ENCODE measurements at regions not wholly inside any gene's neighbourhood (a gene's known extent, or its start where the extent isn't known, plus 50 kb on each side); places are given as distances from the start of the nearest gene placed in this dataset.

GRCh38 chr10:3478153-3478552 lies 305.6 kb upstream of the PITRM1 start:
- no peak for DNase-seq

- no peak for DNase-seq
Measured at GRCh38 chr10:3477683-3478082, 305.1 kb upstream of the PITRM1 start.

DNA sequence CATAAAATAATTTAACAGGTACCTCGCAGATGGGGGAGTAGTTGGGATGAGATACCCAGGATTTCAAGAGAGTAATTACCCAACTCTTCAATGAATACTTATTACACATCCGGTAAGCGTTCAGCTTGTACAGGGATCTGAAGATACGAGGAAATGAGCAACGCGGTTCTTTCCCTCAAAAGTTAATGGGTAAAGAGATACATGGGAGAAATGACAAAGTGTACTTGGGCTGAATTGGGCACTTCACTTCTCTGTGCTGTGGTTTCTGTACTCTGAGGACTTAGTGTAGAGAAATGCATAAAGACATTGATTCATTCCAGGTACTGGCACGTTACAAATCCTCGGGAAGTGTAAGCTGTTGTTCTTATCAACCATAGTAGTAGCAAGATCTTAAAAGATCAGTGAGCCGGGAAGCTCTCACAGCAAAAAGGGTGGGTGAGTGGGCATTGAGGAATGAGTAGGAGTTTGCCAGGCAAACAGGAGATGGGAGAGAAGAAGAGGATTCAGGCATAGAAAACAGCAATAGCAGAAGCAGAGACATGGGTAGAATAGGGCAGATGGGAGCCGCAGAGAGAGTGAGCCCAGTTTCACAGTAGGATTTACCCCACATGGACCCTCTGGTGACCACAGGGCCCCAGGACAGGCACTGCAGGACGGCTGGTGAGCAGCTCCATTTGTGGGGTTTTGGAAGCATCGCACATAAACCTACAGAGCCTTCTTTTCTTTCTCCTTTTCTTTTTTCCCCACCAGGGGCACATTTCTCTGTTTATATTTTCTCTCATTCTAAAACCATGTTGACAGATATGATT lies 304.3 kb upstream of the PITRM1 start:
- no peak for DNase-seq

DNA sequence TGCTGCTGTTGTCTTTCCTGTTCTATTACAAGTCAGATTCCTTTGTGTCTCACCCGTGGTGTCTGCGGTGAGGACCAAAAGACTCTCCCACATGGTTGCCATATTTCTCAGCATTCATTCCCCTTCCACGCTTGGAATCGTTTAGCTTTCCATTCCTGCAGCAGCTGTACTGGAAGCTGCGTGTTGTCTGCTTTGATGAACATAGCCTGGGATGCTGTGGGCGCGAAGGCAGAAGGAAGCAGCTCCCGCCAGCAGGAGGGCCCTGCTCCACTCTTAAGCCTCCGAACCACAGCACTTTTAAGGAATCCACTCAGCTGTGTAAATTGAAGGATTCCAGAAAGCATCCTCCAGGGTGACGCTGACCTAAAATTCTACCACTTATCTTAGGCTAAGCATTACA lies 303.6 kb upstream of the PITRM1 start:
- no peak for DNase-seq

DNA sequence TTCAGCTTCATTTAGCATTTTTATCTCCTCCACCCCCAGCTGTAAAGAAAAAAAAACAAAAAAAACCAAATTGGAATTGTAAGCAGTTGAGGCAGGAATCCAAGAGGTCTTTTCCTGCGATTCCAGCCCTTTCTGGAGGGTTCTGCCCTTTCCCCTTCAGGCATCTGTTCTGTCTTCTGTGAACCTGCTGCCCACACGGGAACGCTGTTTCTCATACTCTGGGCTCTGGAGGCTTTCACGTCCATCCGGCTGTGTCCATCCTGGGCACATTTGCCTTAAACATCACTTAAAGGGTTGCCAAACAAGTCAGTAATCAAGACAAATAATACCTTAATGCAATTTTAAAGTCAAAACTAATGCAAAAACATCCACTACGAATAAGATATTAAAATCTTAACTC lies 302.8 kb upstream of the PITRM1 start:
- no peak for DNase-seq

DNA sequence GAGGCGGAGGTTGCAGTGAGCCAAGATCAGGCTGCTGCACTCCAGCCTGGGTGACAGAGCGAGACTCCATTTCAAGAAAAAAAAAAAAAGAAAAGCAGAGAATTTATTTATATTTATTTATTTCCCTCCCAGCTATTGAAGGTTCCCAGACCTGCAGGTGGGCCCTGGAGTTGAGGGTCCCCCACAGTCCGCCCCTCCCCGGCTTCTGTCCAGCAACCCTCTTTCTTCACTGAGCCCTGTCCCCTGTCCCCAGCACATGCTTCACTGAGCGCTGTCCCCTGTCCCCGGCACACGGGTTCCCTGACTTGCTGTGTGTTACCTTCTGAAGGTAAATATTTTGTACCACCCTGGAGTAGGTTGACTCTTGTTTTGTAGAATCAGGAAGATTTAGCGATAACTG lies 301.7 kb upstream of the PITRM1 start:
- no peak for DNase-seq

DNA sequence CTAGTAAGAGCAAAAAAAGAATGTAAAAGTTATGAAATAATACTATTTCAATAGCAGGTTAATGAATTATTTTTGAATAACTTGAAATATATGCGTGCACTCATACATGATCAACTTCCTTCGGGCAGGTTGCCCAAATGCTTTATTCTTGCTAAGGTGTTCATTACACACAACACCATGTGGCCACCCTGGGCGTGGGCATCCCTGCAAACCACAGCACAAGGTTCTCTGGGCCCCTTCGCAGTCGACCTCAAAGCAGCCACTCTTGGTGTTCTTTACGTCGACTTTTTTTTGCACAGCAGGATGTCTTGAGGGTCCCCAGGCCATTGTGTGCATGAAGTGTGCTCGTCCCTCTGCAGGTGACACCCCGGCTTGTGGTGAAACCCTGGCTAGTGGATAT lies 300.7 kb upstream of the PITRM1 start:
- DNase-seq, result no peak

DNA sequence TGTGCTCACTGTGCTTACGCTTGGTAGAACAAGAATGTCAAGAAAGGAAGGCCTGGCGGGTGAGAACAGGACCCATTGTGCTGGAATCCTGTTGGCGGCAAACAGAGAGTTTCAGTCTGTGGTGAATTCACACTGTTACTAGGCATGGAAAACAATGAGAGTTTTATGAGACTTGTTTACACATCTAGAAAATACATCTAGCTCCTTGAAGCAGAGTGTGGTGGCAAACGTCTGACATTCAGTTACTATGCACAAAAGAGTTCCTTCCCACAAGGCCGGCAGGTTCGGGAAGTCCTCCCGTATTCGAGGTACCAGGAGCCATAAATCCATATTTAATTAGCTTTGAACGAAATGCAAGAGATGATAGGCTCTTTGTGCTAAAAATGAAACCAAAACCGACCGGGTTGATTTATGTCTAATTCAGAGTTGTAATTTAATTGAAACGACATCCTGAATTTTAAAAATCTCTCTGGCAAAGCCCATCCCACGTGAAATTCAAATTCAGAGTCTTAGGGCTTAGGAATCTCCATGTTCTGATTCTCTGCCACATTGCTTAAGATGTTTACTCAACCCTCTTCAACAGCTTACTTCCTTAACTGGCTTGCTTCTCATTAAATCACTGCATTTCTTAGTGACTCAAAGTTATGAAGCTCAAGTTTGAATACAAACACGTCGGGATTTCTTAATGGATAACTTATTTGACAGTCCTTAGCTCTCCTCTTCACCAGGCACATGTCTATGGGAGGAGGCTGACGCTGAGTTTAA lies 299.9 kb upstream of the PITRM1 start:
- DNase-seq, result peak; percentile 32

- DNase-seq, result no peak
Measured at GRCh38 chr10:3471927-3472286, 299.3 kb upstream of the PITRM1 start.

GRCh38 chr10:3471472-3471871 lies 298.9 kb upstream of the PITRM1 start:
- DNase-seq, result no peak

- no peak for DNase-seq
Measured at GRCh38 chr10:3470191-3470590, 297.6 kb upstream of the PITRM1 start.

GRCh38 chr10:3469639-3470020 lies 297.0 kb upstream of the PITRM1 start:
- no peak for DNase-seq

DNA sequence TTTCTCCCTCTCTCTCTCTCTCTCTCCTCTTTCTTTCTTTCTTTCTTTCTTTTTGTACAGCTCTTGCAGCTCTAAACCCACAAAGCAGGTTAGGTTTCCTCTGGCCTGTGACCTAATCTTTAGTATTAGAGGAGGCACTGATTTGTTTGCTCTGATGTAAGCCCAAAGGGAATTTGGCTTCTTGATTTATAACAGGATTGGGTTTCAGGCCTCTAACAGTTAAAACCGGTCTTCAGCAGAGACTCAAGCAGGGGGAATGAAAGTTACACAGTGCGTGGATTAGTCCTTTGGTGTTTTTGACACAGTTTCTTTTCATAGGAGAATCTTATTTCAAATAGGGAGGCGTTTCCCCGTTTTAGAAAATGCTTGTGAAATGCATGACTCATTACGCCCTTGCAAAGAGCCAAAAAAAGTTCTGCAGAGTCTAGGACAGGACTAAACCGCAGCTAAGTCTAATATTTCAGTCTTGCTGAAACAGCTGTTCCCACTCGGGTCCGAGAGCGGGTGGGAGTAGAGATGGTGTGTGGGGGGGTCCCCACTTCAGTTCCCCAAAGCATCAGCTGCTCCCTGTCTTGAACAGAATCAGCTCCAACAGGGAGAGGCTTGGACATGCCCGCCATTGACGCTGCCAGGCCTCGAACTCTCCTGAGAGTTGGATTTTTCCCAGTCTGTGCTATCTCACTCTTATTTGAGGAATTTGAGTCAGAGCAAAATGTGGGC lies 296.5 kb upstream of the PITRM1 start:
- no peak for DNase-seq

- DNase-seq, result no peak
Measured at GRCh38 chr10:3467052-3467951, 294.7 kb upstream of the PITRM1 start.

GRCh38 chr10:3465406-3465891 lies 292.9 kb upstream of the PITRM1 start:
- DNase-seq, result no peak

DNA sequence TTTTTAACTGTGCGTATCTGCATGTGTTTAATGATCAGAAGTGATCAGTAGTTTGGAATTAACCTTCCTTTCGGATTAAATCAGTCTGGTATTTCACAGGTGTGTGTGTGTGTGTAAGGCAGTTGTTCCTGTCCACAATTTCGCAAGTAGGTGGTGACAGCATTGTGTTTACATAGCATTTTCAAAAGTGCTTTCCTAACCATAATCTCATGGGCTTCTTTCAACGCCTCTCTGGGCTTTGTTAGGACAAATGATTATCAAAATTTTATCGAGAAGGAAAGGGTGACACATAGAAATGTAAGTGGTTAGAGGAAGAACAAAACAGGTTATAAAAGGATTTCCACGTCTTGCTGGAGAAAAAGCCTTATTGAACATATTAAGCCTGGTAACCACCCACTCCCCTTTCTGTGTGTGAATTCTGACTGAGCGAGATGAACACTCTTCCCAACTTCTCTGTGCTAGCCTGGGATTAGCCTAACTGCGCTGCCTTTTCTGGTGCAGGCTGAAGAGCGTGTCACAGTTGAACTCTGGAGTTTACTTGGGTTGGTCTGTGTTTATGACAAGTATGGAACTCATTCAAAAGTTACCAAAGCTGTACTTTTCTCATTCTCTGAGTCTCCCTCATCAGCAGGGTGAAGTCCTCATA lies 292.3 kb upstream of the PITRM1 start:
- DNase-seq, result no peak

DNA sequence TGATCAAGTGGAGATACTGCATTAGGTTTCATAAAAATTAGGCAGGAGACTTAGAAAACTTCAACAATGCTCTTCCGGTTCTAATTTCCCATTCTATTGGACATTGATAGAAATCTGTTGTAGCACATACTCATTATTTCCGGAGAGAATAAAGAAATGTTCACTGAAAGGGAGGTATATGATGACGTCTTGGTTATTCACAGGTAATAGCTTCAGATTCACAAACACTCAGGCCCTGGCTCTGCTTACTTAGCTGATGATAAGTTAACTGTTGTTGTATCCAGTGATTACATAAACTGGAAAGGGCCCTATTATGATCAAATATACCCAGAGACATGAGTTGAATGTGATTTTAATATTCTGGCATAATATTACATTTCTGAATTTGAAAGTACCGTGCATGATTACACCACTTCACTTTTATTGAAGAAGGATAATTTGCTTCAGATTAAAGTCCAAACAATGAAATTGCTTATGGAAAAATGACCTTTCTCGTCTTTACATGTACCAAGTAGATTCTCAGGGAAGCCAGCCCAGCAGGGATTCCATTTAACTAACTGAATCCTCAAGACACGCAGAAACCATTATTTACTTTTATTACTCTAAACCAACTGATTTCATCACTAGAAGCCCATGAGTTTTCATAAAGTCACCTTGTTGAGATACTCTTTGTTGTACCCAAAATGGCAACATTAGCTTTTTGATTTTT lies 288.0 kb upstream of the PITRM1 start:
- DNase-seq, result no peak

DNA sequence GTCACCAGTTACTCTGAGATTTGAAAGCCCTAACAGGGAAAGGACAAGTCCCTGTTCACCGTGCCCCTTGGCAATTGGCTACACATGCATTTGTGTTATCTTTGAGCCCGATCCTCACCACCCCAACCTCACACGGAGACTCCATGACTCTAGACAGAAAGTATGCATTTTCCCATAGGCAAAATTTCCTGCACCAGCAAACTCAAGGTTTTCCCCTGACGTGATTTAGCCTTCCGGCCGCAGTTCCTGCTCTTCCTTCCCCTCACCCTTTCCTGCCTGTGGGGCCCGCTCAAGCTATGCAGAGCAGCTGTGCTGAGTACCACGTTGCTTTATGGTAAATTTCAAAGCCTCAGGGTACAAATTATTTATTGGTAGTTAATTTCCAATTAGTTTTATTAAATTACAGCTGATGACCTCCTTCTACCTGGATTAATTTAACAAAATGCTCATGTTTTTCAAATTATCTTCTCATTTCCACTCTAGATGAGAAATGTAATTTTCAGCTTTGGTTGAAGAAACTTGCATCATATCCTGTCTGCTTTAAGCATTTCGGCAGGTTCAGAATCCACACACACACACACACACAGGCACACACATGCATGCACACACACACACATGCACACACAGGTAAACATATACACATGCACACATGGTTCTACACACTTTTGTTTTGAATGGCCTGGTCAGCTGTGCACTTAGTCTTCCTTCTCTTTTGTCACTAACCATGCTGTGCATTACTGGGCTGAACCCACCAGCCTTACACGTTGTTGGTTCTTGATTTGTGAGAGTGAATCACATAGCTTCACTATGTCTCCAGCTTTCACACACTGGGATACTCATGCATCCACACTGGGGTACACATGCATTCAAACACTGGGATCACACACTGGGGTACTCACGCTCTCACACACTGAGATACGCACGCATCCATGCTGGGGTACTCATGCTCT lies 283.1 kb upstream of the PITRM1 start:
- no peak for DNase-seq

- no peak for DNase-seq
Measured at GRCh38 chr10:3452683-3453361, 280.2 kb upstream of the PITRM1 start.

- no peak for DNase-seq
Measured at GRCh38 chr10:3452173-3452626, 279.6 kb upstream of the PITRM1 start.
